Activated gamma-delta T cell treated with Interleukin-2 at 50 U/mL for 16 hours (primary cell): ENCODE measurements at regions not wholly inside any gene's neighbourhood (a gene's known extent, or its start where the extent isn't known, plus 50 kb on each side); places are given as distances from the start of the nearest gene placed in this dataset.
"Not testable (repeated sequence)": the region's sequence is repeated elsewhere in the genome, so short reads cannot be mapped to it uniquely, and the experiment has no call there.

Experiments used
- DNase-seq: peaks from one replicate; pipeline ENCODE4 v3.0.0-alpha.2; 2020

- no peak for DNase-seq
These were observed 437.3 kb upstream of the ADAMTSL1 start for GRCh38 chr9:18036422-18037187.

DNA sequence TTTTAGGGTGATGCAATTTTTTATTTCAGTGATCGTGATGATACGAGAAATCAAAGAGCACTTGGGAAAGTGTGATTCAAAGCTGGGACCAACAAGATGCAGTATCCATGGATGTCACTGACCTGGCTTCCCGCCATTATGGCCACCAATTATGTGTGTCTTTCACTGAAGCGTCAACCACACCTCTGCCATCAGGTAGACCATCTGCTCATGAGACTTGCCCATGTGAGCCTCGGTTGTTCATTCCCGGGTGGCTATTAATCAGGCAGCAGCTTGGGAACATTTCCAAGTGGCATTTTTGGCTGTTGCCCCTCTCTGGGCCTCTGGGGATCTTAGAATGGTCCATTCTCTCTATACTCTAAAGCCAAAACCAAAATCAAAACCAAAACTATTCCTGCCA is 436.0 kb upstream of the ADAMTSL1 start:
- no peak for DNase-seq

GRCh38 chr9:18040327-18040726 is 433.6 kb upstream of the ADAMTSL1 start:
- DNase-seq, result no peak

DNA sequence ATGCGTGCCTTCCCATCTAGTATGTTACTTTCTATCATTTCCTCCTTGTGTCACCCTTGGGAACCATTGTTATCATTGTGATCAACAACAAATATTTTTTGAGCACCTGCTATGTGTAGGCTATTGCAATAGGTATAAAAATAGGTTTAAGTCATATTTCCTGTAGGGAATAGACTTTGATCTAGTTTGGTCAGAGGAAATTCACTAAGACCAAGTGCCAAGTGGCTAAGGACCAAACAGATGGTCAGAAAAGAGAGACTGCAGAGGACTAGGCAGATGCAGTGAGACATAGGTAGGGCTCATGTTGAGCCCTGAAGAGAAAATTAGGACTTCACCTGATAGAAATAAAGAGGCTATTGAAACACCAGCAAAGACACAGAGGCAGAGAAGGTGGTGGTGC is 430.0 kb upstream of the ADAMTSL1 start:
- DNase-seq, result no peak

DNA sequence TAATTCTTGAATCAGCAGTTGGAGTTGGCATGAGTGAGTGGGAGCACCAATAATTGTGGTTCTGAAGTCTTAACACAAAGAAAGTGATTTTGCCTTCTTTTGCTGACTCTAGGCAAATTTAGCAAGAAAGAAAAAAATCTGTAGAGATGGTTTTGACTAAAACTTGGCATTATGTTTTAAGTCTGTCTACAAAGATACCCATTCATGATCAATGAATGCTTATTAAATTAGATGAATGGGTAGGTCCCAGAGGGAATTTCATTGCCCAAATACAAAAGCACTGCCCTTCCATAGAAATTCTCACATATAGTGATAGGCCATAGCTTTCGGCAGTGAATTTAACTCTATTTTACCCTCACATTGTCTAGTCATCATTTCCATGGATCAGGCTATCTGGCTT is 428.6 kb upstream of the ADAMTSL1 start:
- DNase-seq, result no peak

- no peak for DNase-seq
These were observed 427.9 kb upstream of the ADAMTSL1 start for GRCh38 chr9:18046068-18046467.

DNA sequence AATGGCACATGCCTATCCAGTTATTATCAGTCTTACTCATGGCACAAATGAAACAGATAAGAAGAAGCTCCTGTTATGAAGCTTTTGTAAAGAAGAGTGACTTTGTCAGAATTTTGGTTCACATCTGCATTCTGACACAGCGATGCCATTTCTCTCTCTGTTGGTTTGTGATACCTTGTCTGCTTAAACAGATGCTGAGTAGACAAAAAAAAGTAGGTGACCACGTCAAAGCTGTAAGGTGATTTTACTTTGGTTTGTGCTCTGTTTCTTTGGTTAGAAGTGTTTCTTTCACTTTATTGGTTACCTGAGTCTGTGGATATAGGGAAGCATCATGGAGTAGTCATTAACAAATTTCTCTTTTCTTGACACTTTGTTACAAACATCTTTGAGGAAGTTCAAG is 422.3 kb upstream of the ADAMTSL1 start:
- no peak for DNase-seq

GRCh38 chr9:18052060-18052459 is 421.9 kb upstream of the ADAMTSL1 start:
- no peak for DNase-seq

DNA sequence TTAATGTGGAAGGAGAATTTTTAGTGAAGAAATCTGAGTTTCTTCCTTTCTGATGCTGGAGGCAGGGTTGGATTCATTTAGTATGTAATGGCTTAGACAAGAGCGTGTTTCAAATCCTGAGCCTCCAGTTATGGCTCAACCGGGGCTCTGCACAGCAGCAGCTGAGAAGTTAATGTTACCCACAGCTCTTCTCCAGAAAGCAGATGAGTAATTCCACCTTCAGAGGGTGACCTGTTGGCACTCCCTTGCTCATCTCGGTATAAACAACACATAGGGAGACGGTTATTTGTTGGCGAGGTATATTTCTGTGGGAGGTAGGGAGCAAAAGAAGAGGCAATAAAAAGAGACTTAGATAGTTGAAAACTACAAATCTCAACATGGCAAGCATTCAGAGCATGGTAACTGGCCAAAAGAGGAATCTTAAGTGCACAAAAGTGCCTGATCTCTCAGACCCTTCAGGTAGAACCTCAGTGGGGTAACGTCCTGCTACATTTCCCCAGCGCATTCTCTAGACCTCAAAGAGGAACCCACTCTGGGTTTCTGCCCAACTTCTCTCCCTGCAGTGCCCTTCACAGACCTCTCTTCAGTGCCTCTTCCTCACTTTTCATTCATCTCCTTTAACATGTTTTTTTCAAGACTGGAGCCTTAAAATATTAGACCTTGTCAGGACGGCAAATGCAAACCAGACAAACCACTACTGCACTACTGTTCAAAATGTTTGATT is 417.5 kb upstream of the ADAMTSL1 start:
- no peak for DNase-seq

- no peak for DNase-seq
These were observed 417.0 kb upstream of the ADAMTSL1 start for GRCh38 chr9:18056993-18057369.

GRCh38 chr9:18058564-18059442 is 415.1 kb upstream of the ADAMTSL1 start:
- no peak for DNase-seq

DNA sequence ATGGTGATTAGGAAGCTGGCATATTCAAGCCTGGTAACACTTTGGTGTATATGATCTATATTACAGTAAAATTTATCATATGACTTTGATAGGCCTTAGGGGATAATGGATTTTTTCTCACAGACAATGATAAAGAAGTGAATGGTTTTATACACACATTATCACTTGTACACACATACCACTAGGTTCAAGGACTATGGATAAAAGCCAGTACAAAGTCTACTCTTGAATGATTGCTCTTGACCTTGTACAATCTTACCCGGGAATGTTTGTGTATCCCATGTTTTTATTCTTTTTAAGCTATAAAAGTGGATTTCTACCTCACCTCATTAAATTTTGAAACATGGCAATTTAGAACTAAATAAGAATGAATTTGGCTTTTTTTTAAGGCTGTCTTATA is 414.5 kb upstream of the ADAMTSL1 start:
- no peak for DNase-seq

GRCh38 chr9:18060269-18060934 is 413.6 kb upstream of the ADAMTSL1 start:
- DNase-seq, result no peak

- no peak for DNase-seq
These were observed 412.6 kb upstream of the ADAMTSL1 start for GRCh38 chr9:18061332-18061731.

GRCh38 chr9:18061856-18062255 is 412.1 kb upstream of the ADAMTSL1 start:
- DNase-seq, result no peak

GRCh38 chr9:18063856-18064390 is 410.0 kb upstream of the ADAMTSL1 start:
- no peak for DNase-seq

- DNase-seq, result not testable (repeated sequence)
These were observed 407.3 kb upstream of the ADAMTSL1 start for GRCh38 chr9:18066608-18067007.

- DNase-seq, result no peak
These were observed 406.3 kb upstream of the ADAMTSL1 start for GRCh38 chr9:18067548-18068120.

- DNase-seq, result no peak
These were observed 405.1 kb upstream of the ADAMTSL1 start for GRCh38 chr9:18068900-18069299.

- no peak for DNase-seq
These were observed 402.3 kb upstream of the ADAMTSL1 start for GRCh38 chr9:18071651-18072060.

- DNase-seq, result no peak
These were observed 401.0 kb upstream of the ADAMTSL1 start for GRCh38 chr9:18073002-18073401.

GRCh38 chr9:18074041-18074440 is 399.9 kb upstream of the ADAMTSL1 start:
- DNase-seq, result no peak
